ENCODE measurements at regions not wholly inside any gene's neighbourhood (a gene's known extent, or its start where the extent isn't known, plus 50 kb on each side); places are given as distances from the start of the nearest gene placed in this dataset.
"Not testable (repeated sequence)": the region's sequence is repeated elsewhere in the genome, so short reads cannot be mapped to it uniquely, and the experiment has no call there.

DNA sequence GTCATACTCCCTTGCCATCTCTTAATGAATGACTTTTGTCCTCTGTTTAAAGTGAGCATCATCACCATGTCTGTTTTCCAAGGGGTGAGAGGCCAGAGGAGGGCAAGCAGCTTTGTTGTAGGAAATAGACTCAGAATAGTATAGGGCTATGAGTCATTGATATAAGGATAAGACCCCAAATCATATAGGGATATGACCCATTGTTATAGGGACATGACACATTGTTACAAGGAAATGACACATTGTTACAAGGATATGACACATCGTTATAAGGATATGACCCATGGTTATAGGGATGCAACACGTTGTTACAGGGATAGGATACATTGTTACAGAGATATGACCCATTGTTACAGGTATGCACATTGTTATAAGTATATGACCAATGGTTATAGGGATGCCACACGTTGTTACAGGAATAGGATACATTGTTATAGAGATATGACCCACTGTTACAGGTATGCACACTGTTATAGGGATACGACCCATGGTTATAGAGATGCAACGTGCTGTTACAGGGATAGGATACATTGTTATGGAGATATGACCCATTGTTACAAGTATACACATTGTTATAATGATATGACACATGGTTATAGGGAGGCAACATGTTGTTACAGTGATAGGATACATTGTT is 311.1 kb upstream of the ADARB2 start:
- no peak for DNase-seq

DNA sequence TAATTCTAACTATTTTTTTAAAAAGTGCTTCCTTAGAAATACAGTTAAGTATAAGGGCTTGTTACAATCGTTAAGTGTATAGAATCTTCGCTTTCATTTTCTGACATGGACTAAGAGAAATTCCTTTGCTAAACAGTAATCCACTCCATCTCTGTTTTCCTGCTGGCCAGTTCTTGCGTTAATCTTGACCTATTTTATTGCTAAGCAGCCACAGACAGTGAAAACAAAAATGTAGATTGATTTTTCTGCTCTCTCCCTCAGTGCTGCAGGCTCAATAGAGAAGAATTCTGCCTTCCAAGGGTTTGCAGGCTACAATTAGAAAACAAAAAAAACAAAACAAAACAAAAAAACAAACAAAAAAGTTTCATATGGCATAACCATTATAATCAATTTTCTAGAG is 310.4 kb upstream of the ADARB2 start:
- no peak for DNase-seq

DNA sequence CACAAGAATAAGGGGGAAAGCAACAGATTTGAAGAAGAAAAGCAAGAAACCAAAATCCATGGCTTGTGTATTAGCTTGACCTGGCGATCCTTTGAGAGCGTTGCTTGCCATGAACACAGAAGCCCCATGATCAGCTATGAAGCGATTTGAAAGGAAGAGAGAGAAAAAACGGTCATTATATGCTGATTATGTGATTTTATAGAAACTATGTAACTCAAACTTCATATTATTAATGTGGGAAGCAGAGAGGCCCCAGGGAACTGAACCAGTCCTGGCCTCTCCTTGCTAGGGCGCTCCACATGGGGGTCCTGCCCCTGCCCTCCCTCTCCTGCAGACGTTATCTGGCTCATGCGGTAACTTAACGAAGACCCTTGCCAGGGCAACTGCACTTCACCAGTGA is 306.1 kb upstream of the ADARB2 start:
- no peak for DNase-seq

DNA sequence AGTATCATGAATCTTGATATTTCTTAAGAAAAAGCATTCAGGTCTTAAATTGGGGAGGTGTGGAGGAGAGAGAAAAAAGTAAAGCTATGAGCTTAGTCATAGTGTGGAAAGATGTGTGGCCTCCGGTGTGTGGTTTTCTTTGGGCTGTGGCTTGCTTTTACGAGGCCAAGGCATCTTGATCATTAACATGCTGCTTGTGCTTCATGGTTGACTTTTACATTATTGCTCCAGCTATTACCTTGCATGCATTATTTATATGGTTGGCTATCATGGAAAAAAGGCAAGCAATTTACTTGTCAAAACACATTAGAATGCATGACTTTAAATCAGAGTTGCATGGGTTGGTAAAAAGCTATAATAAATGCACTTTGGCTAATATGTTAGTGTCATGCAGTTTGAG is 300.7 kb upstream of the ADARB2 start:
- no peak for DNase-seq

DNA sequence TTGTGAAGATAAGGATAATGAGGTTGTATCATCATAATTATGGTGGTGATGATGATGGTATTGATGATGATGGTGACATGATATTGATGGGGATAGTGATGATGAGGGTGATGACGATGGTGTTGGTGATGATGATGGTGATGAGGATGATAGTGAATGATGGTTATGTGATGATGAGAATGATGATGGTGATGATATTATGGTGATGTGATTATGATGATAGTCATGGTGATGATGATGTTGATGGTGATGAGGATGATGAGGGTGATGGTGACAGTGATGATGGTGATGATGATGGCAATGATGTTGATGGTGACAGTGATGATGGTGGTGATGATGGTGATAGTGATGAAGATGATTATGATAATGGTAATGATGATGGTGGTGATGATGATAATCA is 299.9 kb upstream of the ADARB2 start:
- no peak for DNase-seq

DNA sequence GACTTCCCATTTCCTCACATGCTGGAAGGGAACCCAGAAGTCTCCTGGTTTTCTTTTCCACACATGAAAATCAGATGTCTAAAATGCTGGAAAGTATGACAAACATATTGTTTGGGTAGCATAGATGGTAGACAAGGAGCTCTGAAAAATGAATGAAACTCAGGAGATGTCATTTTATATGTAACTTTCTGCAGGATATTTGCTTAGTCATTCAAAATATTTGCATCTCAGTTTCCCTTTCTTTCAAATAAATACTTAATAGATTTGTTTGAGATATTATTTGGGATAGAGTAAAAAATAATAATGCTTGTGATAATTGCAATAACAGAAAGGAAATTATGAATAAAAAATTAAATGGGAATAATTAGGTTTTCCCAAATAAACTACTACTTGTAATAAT is 298.9 kb upstream of the ADARB2 start:
- DNase-seq = no peak

DNA sequence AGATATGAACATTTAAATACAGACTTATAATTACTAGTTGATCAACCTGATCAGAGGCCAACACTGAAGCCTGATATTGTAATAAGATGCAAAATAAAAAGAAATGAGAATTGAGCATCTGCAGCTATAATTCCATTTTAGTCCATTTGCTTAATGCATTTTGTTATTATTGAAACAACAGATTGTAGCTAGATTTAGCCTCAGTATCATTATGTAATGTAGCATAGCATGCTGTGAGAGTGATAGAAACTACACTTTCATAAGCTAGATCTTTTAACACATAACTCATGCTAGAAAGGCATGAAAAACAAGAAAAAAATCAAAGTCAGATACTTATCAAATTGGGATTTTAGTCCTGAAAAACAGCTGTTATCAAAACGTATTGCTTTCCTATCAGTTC is 292.7 kb upstream of the ADARB2 start:
- no peak for DNase-seq

DNA sequence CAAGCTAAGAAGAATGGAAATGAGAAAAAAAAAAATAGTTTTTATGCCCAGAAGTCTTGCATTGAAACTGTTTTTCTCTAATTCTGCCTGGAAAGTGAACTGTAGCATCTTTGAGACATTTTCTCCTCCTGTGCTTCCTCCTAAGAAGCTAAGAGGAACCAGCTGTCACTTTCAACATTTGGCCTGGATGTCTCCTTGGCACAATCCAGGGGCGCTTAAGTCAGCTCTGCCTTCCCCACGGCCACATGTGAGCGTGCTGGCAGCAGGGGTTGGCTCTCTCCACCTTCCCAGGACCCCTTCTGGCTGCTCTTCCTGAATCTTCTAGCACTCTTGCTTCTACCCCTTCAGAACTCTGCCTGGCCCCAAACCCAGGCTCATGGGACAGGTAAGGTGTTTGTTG is 289.6 kb upstream of the ADARB2 start:
- no peak for DNase-seq

DNA sequence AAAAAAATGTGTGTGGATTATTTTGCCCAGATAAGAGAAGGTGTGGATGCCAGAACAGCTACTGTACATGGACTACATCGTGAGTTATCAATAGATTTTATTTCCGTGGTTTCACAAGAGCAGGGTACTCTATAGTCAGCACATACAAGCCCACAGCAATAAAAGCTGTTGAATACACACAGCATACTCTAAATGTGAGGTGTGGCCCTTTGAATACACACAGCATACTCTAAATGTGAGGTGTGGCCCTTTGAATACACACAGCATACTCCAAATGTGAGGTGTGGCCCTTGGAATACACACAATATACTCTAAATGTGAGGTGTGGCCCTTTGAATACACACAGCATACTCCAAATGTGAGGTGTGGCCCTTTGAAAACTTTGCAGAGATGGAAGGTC is 287.4 kb upstream of the ADARB2 start:
- not testable (repeated sequence) for DNase-seq

DNA sequence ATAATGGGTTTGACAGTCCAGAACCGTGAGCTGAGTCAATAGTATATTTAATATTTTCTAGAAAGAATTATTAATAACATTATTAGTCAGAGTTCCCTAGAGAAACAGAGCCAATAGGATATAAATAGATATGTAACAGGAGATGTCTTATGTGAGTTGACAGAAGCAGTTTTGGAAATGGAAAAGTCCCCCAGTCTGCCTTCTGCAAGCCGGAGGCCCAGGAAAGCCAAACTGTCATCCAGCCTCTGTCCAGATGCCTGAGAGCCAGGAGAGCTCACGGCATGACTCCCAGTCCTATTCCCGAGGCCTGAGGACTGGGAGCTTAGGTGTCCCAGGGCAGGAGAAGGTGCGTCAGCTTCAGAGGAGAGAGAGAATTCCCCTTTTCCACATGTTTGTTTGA is 286.4 kb upstream of the ADARB2 start:
- DNase-seq = no peak

DNA sequence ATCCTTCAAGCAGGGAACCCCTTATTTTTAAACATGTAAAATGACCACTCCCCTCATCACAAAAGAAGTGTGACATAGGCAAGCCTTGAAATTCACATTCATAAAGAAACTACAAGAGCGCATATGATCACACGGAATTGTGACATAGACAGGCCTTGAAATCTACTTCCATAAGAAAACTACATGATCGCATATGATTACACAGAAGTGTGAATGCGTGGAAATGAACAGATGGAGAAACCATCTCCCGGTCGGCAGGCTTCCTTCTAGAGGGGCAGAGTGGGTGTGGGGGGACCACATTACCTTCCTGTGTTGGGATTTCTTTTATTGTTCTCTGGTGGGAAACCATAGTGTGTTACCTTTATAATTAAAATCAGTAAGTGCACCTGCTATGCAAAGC is 285.1 kb upstream of the ADARB2 start:
- no peak for DNase-seq

DNA sequence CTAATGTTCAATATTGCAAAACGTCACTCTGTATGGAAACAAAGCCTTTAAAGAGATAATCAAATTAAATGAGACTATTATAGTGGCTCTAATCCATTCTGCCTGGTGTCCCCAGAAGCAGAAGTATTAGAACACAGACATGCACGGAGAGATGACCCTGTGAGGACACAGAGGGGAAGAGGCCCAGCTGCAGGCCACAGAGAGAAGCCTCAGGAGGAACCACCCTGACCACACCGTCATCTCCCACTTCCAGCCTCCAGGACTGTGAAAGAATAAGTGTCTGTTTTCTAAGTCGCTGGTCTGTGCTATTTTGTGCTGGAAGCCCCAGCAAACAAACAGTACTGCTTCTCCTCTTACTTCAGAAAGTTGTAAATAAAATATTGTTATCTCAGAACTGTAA is 283.5 kb upstream of the ADARB2 start:
- DNase-seq = no peak

DNA sequence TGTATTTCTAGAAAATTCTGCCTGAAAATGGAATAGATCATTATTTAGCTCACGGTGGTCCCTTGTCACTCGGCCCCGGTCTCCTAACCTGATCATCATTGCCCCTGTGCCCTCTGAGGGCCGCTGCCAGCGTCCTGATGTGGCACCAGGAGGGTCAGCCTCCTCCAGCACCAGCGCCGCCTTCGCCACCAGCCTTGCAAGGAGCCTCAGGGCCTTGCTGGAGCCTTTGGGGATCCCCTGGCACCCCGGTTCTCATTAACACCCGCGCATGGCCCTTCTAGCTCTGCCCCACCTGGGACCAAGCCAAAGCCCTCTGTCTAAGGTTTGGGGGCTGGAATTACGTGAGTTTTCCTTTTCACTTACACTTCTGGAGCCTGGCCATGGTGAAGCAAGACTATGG is 282.5 kb upstream of the ADARB2 start:
- DNase-seq = no peak

DNA sequence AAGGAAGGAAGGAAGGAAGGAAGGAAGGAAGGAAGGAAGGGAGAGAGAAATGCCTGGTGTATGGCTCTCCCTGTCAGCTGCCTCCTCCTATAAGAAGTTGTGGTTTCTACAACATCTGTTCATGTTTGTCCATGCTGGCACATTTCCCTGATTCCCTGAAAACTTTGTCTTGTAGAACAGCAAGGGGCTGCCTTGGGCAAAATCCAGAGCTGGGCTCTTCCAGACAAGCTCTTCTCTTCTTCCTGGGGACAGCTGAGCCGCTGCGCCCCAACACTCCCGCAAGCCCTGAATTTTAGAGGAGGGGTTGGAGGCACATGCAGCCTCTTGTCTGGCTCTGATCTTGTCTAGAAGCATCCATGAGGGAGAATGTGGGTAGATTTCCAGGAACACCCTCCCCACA is 282.0 kb upstream of the ADARB2 start:
- no peak for DNase-seq

DNA sequence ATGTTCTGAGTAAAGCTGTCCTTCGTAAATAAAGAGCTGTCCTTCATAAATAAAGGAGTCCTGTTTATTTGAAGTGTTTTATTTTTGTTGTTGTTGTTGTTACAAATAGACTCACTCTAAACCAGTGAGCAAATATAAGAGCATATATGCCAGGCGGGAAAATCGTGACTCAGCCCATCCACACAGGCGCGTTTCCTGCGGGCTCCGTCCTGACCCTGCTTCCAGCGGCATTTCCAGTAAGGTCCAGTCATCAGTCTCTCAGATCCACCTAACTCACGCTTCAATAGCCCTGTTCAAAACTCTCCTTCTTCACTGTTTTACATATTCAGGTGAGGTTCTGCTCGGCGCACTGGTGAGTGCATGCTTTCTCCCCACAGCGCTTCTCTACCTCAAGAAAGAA is 277.2 kb upstream of the ADARB2 start:
- no peak for DNase-seq

DNA sequence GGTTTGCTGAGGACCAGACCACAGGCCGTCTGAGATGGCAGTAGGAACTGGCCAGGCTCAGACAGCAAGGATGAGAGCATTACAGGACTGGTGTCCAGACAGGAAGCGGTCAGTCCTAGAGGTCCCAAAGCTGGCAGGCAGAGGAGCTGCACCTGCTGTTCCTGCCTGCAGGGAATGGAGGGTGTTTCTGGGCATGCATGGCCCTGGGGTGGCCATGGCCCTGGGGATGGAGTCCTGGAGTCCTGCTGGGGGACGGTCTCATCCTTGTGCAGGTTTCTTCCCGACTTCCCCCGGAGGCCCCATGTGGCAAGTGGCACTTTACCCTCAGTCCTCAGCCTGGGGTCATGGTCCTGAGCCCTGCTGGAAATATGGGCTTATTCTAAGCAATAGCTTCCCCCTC is 274.9 kb upstream of the ADARB2 start:
- no peak for DNase-seq

DNA sequence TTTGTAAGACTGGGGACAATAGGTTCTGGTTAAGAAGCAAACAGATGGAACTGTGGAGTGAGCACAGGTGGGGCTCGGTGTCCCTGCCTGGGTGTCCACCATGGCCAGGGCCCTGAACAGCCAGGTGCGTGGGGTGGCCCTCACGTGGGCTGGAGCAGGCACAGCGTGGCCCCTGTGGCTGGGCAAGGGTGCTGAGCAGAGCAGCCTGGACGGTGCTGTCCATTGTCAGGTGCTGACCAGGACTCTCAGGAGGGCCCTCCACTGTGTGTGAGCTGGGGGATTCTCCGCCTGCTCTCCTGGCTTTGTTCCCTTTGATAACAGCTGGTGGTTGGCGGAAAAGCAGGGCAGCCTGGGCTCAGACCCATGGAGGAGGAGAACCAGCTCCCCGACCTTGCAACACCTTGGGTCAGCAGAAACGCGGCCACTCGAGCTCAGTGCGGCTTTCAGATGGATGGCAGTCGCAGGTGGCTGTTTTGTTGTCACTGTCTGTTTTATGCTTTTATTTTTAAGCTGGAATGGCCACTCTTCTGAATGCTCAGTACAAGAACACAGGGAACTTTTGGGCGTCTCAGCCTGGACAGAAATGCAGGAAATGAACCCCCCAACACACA is 273.9 kb upstream of the ADARB2 start:
- DNase-seq = no peak

DNA sequence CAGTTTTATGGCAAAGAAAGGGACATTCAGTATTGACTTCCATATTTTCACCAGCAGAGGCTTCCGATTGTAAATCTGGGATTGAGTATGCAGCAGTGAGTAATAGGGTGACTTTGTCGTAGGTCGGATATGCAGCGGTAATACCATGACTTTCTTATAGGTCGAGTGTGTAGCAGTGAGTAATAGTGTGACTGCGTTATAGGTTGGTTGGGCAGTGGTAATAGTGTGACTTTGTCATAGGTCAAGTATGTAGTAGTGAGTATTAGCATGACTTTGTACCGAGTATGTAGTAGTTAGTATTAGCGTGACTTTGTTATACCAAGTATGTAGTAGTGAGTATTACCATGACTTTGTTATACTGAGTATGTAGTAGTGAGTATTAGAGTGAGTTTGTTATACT is 268.2 kb upstream of the ADARB2 start:
- DNase-seq = no peak

DNA sequence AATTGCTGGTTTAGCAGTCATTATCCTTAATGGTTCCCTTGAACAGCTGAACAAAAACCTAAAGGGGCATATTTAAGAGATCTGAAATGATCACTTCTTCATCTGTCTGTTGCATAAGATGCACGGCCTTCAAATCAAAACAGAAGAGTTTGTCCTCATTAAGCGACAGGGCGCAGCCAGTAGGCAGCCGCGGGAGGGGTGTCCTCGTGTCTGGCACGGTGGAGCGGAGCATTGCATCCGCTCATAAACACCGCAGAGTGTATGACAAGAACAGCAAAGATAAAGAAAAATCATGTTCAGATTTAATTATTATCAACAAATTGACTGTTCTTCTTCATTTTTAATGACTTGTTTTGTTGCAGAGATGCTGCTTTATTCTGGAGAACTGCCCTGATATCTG is 255.6 kb upstream of the ADARB2 start:
- no peak for DNase-seq

DNA sequence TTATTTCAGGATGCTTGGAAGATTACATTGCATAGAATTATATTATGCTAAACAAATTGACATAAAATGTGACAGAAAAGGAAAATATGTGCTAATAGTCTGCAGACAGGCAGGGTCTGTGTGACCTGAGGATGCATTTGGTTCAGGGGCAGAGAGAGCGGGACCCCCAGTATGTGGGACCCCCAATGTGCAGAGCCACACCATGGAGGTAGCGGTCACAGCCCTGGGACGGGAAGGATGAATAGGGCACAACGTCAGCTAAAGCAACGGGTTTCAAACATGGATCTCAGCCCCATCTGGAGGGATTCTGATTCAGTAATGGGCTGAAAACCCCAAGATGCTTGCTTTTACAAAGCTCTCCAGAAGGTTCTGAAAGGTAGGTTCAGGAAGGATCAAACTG is 251.8 kb upstream of the ADARB2 start:
- DNase-seq = no peak

DNA sequence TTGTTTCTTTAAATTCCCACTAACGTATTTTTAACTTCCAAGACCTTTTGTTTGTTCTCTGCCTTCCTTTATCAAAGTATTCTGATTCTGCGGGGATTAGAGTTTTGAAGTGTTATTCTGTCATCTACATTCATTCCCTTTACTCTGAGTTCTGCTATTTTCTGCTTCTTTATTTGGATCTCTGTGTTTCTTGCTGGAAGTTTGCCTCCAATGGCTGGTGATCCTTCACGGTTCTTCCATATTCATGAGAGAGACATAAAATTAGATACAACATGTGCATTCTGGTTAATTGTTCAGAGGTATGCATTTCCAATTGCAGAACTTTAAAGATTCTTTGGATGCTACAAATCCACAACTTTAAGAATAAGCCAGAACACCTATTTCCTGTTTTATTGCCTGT is 244.7 kb upstream of the ADARB2 start:
- no peak for DNase-seq

DNA sequence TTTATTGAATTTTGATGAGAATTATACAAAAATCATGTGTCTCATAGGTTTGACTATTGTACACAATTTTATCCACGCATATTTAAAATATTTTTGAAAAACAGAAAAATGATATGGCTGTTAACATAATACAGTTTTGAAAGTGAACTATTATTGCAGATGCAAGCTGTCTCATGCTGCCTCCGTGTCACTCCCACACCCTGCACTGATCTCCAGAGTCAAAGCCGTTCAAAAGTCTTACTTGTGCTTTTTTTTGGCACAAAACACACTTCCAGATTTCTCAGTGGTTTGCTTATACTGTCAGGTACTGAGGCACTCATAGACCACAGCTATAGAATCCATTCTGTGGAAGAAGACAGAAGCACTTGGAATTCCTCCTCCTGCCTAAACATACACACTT is 243.1 kb upstream of the ADARB2 start:
- no peak for DNase-seq

DNA sequence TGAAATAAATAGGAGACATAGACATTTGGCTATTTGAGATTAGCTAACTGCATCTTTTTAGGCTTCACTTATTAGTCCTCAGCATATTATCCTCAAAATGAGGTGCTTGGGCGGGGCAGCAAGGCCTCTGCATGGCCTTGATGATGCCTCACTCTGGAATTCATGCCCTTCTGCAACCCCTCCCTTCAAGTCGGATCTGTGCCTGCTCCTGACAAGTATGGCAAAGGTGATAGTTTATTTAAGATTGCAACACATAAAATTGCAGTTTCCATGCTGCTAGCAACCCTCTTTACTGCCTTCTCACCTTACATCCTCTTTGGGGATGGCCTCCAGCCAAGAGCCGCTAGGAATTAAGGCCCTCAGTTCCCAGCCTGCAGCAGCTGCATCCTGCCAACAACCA is 241.3 kb upstream of the ADARB2 start:
- no peak for DNase-seq

DNA sequence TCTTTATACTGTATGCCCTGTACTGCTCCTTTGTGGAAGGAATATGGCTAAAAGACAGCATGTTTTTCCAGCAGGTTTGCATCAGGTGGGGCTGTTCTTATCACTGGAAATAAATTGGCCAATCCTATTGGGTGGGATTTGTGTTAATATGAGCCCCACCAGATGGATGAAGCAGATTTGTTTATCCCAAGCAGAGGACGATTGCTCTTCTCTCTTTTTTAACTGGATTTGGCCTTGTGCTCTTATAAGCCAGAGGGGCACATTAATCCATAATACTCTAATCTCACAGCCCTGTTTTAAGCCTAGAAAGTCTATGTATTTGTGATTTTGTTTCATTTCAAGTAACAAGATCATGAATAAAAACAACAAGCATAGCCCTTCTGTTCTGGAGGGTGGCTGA is 240.1 kb upstream of the ADARB2 start:
- DNase-seq = no peak

DNA sequence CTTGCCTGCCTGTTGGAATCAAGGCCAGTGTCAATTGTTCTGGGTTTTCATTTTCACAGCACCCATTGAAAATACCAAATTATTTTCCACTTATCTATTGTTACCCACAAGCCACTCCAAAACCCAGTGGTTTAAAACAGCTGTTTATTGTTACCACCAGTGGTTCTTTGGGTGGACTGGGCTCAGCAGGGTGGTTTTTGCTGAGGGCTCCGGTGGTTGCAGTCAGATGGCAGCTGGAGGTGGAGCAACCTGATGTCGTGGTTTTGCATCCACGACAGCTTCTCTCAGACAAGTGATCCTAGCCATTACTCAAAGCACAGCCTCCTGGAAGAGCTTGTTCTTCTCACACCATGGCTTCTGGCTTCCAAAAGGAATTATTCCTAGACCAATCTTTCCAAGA is 235.1 kb upstream of the ADARB2 start:
- DNase-seq = no peak

Measured in stimulated activated CD4-positive, alpha-beta T cell treated with anti-CD3 and anti-CD28 coated beads, Interleukin-4, amount 100 ng/mL, for 4 hours (primary cell).